ENCODE measurements at regions not wholly inside any gene's neighbourhood (a gene's known extent, or its start where the extent isn't known, plus 50 kb on each side); places are given as distances from the start of the nearest gene placed in this dataset.

GRCh38 chr3:22632536-22632935, 570.6 kb upstream of the UBE2E2 start:
- CTCF ChIA-PET, result no interaction called here
- dilution Hi-C loops (cut with MboI; ENCODE audit: extremely low pct_ligation_motif_present, low sequenced_read_pairs), result no loop called here
- FAIRE-seq, result no peak

More at GRCh38 chr3:22632536-22632935, 570.6 kb upstream of the UBE2E2 start:
- H3K9me3 ChIP-seq (replicated peaks; ENCODE audit: control insufficient read depth, insufficient read depth, low read length), result peaks cover 2% of the 10 kb centered on the region
- H3K27ac ChIP-seq (ENCODE audit: insufficient read depth, low read depth, low read length), result no peak overlapping the region
- H3K9me1 ChIP-seq (replicated peaks; ENCODE audit: control insufficient read depth, extremely low read depth, insufficient read depth, low read length), result no peaks in the 10 kb centered on the region
- no peak overlapping the region for H2AFZ ChIP-seq (ENCODE audit: low read depth, low read length)
- no peak overlapping the region for H3K4me2 ChIP-seq (ENCODE audit: insufficient read depth, low read length)
- POLR2A ChIA-PET, result no interaction called here
- H3K4me3 ChIP-seq (replicated peaks in 1 of 3; ENCODE audit: insufficient read depth in 1 of 3, low read depth in 1 of 3, low read length in 3 of 3), result no peak overlapping the region
- H3K4me1 ChIP-seq (ENCODE audit: control insufficient read depth, extremely low read depth, insufficient read depth, low read length), result no peaks in the 10 kb centered on the region
- no peak for TF ChIP-seq EZH2 (IDR thresholded peaks at IDR 0.05; ENCODE audit: borderline replicate concordance, low read depth, low read length, severe bottlenecking)
- TF ChIP-seq CTCF (IDR thresholded peaks at IDR 0.05; ENCODE audit: extremely low read depth in 1 of 2, insufficient read depth in 1 of 2, low read depth in 1 of 2, low read length in 2 of 2), result no peak
- no peak for TF ChIP-seq POLR2AphosphoS5 (IDR thresholded peaks at IDR 0.05; ENCODE audit: insufficient read depth, low read depth, low read length)
- TF ChIP-seq JUN (IDR thresholded peaks at IDR 0.05; ENCODE audit: borderline replicate concordance, insufficient read depth, insufficient read length, low read depth), result no peak
- TF ChIP-seq MAX (IDR thresholded peaks at IDR 0.05; ENCODE audit: insufficient read depth, insufficient read length), result no peak
- TF ChIP-seq FOS (IDR thresholded peaks at IDR 0.05; ENCODE audit: borderline replicate concordance, insufficient read depth, low read length), result no peak
- TF ChIP-seq MYC (IDR thresholded peaks at IDR 0.05; ENCODE audit: low read depth, low read length), result no peak
- no peak for TF ChIP-seq POLR2A (IDR thresholded peaks at IDR 0.05; ENCODE audit: low read depth, low read length)
- TF ChIP-seq GATA2 (IDR thresholded peaks at IDR 0.05; ENCODE audit: insufficient read depth, insufficient read length, low read depth, low read length), result no peak
- intact Hi-C loops (cut with micrococcal nuclease), result no loop called here
- no peaks in the 10 kb centered on the region for H4K20me1 ChIP-seq (replicated peaks; ENCODE audit: control insufficient read depth, extremely low read depth, insufficient read depth, low read length)
- no peaks in the 10 kb centered on the region for H3K79me2 ChIP-seq (ENCODE audit: control insufficient read depth, insufficient read depth, low read length)
- DNase-seq (ENCODE audit: low read depth, low spot score), result no peak
- no peaks in the 10 kb centered on the region for H3K36me3 ChIP-seq (ENCODE audit: control insufficient read depth in 2 of 2, extremely low read depth in 1 of 2, insufficient read depth in 2 of 2, low read length in 2 of 2)
- H3K27me3 ChIP-seq (ENCODE audit: control insufficient read depth in 2 of 2, insufficient read depth in 2 of 2, low read length in 2 of 2), result no peaks in the 10 kb centered on the region
- H3K9ac ChIP-seq (replicated peaks; ENCODE audit: extremely low read depth, insufficient read depth, low read length), result no peak overlapping the region
- BruUV-seq (replicated peaks), result no TSS peak

Measured in endothelial cell of umbilical vein (primary cell).